ENCODE measurements at regions not wholly inside any gene's neighbourhood (a gene's known extent, or its start where the extent isn't known, plus 50 kb on each side); places are given as distances from the start of the nearest gene placed in this dataset.

DNA sequence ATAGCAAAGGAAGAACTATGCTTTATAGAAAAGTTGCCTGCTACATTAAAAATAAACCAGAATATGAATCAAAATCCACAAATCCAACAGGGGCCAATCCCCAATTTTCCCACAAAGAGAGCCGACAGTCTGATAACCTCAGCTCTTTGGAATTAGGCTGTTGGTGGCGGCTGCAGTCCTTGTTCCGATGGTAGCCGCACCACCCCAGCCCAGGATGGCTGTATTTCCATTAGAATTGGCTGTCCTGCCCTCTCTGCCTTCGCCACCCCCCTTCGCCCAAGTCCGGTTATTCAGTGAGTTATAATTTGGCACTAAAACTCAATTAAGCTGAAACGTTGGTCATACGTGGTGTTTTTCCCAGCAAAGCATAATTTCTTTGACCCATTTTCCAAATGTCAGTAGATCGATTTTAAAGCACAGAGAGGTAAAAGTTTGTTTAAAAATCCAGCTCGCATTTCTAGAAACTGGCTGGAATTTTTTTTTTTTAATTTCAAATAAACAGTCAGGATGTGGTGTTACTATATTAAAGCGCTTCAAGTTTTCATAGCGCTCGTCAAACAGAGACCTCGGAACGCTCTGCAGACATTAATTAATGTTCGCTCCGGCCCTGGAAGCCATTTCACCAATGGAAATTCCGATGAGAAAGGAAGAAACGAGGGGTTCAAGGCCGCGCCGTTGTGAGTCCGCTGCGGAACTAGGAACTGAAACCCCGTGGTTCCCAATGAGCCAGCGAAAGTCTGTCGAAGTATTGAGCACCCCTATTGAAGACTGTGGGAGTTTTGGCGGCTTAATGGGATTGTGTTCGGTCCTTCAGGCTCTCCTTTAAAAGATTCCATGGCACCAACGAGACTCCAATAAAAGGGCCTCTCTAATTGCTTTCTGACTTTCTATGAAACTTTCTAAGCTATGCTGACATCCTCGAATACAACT lies 104.8 kb upstream of the DIO3 start:
- H3K27ac Mint-ChIP-seq = no peak overlapping the region

DNA sequence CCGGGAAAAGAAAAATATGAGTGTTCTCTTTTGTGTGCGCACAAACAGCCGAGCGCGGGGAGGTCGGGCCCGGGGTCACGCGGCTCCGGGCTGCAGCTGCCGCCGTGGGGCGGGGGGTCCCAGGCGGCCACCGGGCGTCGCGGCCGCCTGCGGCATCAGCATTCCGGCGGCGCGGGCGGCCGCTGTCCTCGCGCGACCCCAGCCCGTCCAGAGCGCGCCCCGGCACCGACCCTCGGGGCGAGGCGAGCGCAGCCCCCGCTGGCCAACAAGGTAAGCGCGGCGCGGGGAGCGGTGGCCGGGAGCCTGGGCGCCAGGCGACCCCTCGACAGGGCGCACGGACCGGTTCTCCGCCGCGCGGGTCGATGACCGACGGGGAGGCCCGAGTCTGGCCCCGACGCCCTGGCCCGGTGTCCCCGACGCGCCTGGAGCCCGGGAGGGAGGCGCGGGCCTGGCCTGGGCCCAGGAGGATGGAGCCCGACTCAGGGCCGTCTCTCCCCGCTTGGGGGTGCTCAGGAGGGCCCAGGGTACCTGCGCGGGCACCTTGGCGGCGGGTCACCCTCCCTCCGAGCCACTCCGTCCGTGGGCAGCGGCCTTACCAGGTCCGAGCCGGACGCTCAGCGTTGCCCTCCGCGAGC lies 103.9 kb upstream of the DIO3 start:
- no peak for ATAC-seq (ENCODE audit: poor library complexity)
- no peaks in the 10 kb centered on the region for H3K36me3 ChIP-seq (ENCODE audit: insufficient read depth, low read length)

More for the DNA sequence above, 104.8 kb upstream of the DIO3 start:
- H3K27me3 Mint-ChIP-seq = peaks cover 67% of the 10 kb centered on the region
- peaks cover 58 to 78% of the 10 kb centered on the region in 2 experiments for H3K27me3 ChIP-seq (ENCODE audit: control insufficient read depth in 1 of 2, insufficient read depth in 2 of 2, low read length in 2 of 2)
- H3K9me3 ChIP-seq (ENCODE audit: control insufficient read depth in 1 of 2, insufficient read depth in 1 of 2, low read length in 2 of 2) = peaks cover 0 to 3% of the 10 kb centered on the region in 2 experiments
- no peak overlapping the region for H3K27ac ChIP-seq (ENCODE audit: low read depth in 1 of 2, low read length in 2 of 2)
- H3K36me3 Mint-ChIP-seq (ENCODE audit: low read depth) = no peaks in the 10 kb centered on the region
- H3K4me3 Mint-ChIP-seq = peak overlapping the region; percentile 30
- no peaks in the 10 kb centered on the region for H3K9me3 Mint-ChIP-seq
- DNase-seq (peak in 1 of 14 experiments; percentile 2), ATAC-seq (ENCODE audit: poor library complexity) (no peak)
- CTCF ChIA-PET = no interaction called here
- no peaks in the 10 kb centered on the region for H3K36me3 ChIP-seq (ENCODE audit: insufficient read depth, low read length)
- TF ChIP-seq, protein P1, sequence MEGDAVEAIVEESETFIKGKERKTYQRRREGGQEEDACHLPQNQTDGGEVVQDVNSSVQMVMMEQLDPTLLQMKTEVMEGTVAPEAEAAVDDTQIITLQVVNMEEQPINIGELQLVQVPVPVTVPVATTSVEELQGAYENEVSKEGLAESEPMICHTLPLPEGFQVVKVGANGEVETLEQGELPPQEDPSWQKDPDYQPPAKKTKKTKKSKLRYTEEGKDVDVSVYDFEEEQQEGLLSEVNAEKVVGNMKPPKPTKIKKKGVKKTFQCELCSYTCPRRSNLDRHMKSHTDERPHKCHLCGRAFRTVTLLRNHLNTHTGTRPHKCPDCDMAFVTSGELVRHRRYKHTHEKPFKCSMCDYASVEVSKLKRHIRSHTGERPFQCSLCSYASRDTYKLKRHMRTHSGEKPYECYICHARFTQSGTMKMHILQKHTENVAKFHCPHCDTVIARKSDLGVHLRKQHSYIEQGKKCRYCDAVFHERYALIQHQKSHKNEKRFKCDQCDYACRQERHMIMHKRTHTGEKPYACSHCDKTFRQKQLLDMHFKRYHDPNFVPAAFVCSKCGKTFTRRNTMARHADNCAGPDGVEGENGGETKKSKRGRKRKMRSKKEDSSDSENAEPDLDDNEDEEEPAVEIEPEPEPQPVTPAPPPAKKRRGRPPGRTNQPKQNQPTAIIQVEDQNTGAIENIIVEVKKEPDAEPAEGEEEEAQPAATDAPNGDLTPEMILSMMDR (IDR thresholded peaks at IDR 0.05) = no peak
- H3K4me1 Mint-ChIP-seq (ENCODE audit: low read depth) = peaks cover 9% of the 10 kb centered on the region
- no peak overlapping the region for H3K4me3 ChIP-seq (ENCODE audit: low read length)
- POLR2A ChIA-PET = no interaction called here
- intact Hi-C loops (cut with DNase I, micrococcal nuclease) = no loop called here
- peaks cover 14% of the 10 kb centered on the region for H3K4me1 ChIP-seq (ENCODE audit: insufficient read depth, low read length)

DNA sequence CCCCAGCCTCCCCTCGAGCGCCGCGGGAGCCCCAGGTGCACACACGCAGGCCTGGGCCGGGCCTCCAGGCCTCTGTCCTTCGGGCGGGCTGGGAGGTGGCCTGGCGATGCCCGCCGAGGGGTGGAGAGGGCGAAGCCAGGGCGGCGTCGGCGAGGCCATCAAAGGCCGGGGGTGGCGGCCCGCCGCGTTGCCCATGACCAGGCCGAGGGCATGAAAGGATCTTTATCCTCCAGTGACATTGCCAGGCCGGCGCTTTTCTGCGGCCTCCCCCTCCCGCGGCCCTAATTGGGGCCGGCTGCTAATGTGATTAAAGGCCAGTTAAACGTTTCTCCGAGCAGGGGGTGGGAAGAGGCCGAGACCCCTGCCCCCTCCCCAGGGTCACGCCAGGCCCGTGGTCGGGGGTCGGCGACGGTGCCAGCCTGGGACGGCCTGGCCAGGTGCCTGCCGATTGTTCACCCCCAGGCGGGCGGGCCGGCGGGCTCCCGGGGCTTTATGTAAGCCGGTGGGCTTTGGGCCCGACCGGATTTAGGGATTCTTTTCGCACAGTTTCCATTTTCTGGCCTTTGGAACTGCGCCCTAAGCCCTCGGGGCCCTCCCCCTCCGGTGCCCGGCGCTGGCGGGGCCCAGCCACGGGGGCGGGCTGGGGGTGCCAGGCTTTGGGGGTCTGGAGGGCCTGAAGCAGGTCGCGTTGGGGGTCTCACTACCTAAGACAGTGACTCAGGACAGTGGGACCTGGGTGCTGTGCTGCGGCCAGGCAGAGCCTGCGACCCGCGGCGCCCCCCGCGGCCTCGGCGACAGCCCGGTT lies 103.2 kb upstream of the DIO3 start:
- no peak overlapping the region for H3K27ac ChIP-seq (ENCODE audit: low read depth in 1 of 2, low read length in 2 of 2)
- Mint-ChIP-seq H3K27me3 (peaks cover 60% of the 10 kb centered on the region), H3K9me3 (no peaks in the 10 kb centered on the region), H3K36me3 (ENCODE audit: low read depth) (no peaks in the 10 kb centered on the region), H3K27ac (no peak overlapping the region), H3K4me1 (ENCODE audit: low read depth) (peaks cover 9% of the 10 kb centered on the region), H3K4me3 (no peak overlapping the region)
- H3K4me1 ChIP-seq (ENCODE audit: insufficient read depth, low read length) = peaks cover 14% of the 10 kb centered on the region
- peaks cover 0 to 3% of the 10 kb centered on the region in 2 experiments for H3K9me3 ChIP-seq (ENCODE audit: control insufficient read depth in 1 of 2, insufficient read depth in 1 of 2, low read length in 2 of 2)
- TF ChIP-seq, protein P1 (IDR thresholded peaks at IDR 0.05) = no peak
- H3K4me3 ChIP-seq (ENCODE audit: low read length) = no peak overlapping the region
- H3K36me3 ChIP-seq (ENCODE audit: insufficient read depth, low read length) = no peaks in the 10 kb centered on the region
- intact Hi-C loops (cut with DNase I, micrococcal nuclease) = no loop called here
- POLR2A ChIA-PET = no interaction called here
- ATAC-seq (ENCODE audit: poor library complexity) (no peak), DNase-seq (no peak)
- CTCF ChIA-PET = no interaction called here
- H3K27me3 ChIP-seq (ENCODE audit: control insufficient read depth in 1 of 2, insufficient read depth in 2 of 2, low read length in 2 of 2) = peaks cover 55 to 75% of the 10 kb centered on the region in 2 experiments

More for the DNA sequence above, 103.9 kb upstream of the DIO3 start:
- Histone ChIP-seq H3K4me1 (ENCODE audit: insufficient read depth, low read length) (peaks cover 14% of the 10 kb centered on the region), H3K27me3 (ENCODE audit: control insufficient read depth in 1 of 2, insufficient read depth in 2 of 2, low read length in 2 of 2) (peaks cover 58 to 79% of the 10 kb centered on the region in 2 experiments), H3K4me3 (ENCODE audit: low read length) (no peak overlapping the region), H3K27ac (ENCODE audit: low read depth in 1 of 2, low read length in 2 of 2) (no peak overlapping the region), H3K9me3 (ENCODE audit: control insufficient read depth in 1 of 2, insufficient read depth in 1 of 2, low read length in 2 of 2) (peaks cover 0 to 3% of the 10 kb centered on the region in 2 experiments)
- H3K27ac Mint-ChIP-seq = no peak overlapping the region
- intact Hi-C loops (cut with DNase I, micrococcal nuclease) = no loop called here
- CTCF ChIA-PET = no interaction called here
- POLR2A ChIA-PET = no interaction called here
- no peak overlapping the region for H3K4me3 Mint-ChIP-seq
- no peaks in the 10 kb centered on the region for H3K36me3 Mint-ChIP-seq (ENCODE audit: low read depth)
- no peak for DNase-seq
- peaks cover 9% of the 10 kb centered on the region for H3K4me1 Mint-ChIP-seq (ENCODE audit: low read depth)
- H3K9me3 Mint-ChIP-seq = no peaks in the 10 kb centered on the region
- H3K27me3 Mint-ChIP-seq = peaks cover 67% of the 10 kb centered on the region
- TF ChIP-seq, protein P1 (IDR thresholded peaks at IDR 0.05) = no peak

Data from CD4-positive, alpha-beta T cell (primary cell).